CD14-positive monocyte (primary cell): ENCODE measurements at regions not wholly inside any gene's neighbourhood (a gene's known extent, or its start where the extent isn't known, plus 50 kb on each side); places are given as distances from the start of the nearest gene placed in this dataset.

ENCODE experiments used
- DNase-seq, 3 donors: peaks; one replicate each; pipeline ENCODE4 v3.0.0-alpha.2; 2011 to 2022
- H2AFZ ChIP-seq: 2 replicates; pipeline ENCODE4 v1.6.0; 2012; ENCODE audit warnings: mild to moderate bottlenecking, low read depth, low read length, inconsistent platforms; ENCODE audit not compliant: insufficient read depth, poor library complexity, severe bottlenecking
- H3K27ac ChIP-seq, 2 donors: 1 replicate in 1 of 2; 2 replicates in 1 of 2; pipeline ENCODE4 v1.5.1; 2012 to 2013; ENCODE audit warnings: low read length in 2 of 2, control low read depth in 1 of 2, inconsistent platforms in 1 of 2, low read depth in 1 of 2, mild to moderate bottlenecking in 1 of 2
- H3K27me3 ChIP-seq, 2 donors: one replicate each; pipeline versions ENCODE4 v1.6.0 to v1.6.1; 2011 to 2013; ENCODE audit warnings: low read length in 2 of 2; ENCODE audit not compliant: control insufficient read depth in 2 of 2, insufficient read depth in 2 of 2
- H3K36me3 ChIP-seq, 2 donors: replicated peaks in 1 of 2; 1 replicate in 1 of 2; 2 replicates in 1 of 2; pipeline versions ENCODE4 v1.5.1 to v1.6.1; 2012 to 2013; ENCODE audit warnings: low read length in 2 of 2, control low read depth in 1 of 2, inconsistent platforms in 1 of 2, mild to moderate bottlenecking in 1 of 2; ENCODE audit not compliant: insufficient read depth in 2 of 2, control insufficient read depth in 1 of 2
- H3K4me1 ChIP-seq, 2 donors: 1 replicate in 1 of 2; 2 replicates in 1 of 2; pipeline versions ENCODE4 v1.5.1 to v1.6.1; 2012 to 2013; ENCODE audit warnings: low read length in 2 of 2, control low read depth in 1 of 2, inconsistent platforms in 1 of 2, mild to moderate bottlenecking in 1 of 2, moderate library complexity in 1 of 2; ENCODE audit not compliant: insufficient read depth in 2 of 2, control insufficient read depth in 1 of 2
- H3K4me2 ChIP-seq: replicated peaks from 2 replicates; pipeline ENCODE3; 2012; ENCODE audit warnings: low read length, moderate library complexity, mild to moderate bottlenecking; ENCODE audit not compliant: poor library complexity, severe bottlenecking; ENCODE audit errors: extremely low read depth
- H3K4me3 ChIP-seq, 3 experiments: fragments of 200-600 bp in 1 of 3; sonication (generic) in 1 of 3; replicated peaks in 1 of 3; 1 replicate in 2 of 3; 2 replicates in 1 of 3; pipeline ENCODE4 v1.5.1; 2011 to 2013; ENCODE audit warnings: low read length in 3 of 3, mild to moderate bottlenecking in 3 of 3, control low read depth in 2 of 3, low read depth in 2 of 3, inconsistent platforms in 1 of 3, moderate library complexity in 1 of 3
- H3K79me2 ChIP-seq: 2 replicates; pipeline ENCODE4 v1.6.0; 2012; ENCODE audit warnings: mild to moderate bottlenecking, control low read depth, inconsistent platforms, low read length, moderate library complexity; ENCODE audit not compliant: insufficient read depth
- H3K9ac ChIP-seq: 2 replicates; pipeline ENCODE4 v1.6.0; 2017; ENCODE audit warnings: low read length, mild to moderate bottlenecking; ENCODE audit not compliant: insufficient read depth, poor library complexity, severe bottlenecking
- H3K9me3 ChIP-seq, 2 donors: replicated peaks in 1 of 2; 1 replicate in 1 of 2; 2 replicates in 1 of 2; pipeline versions ENCODE4 v1.5.1 to v1.6.1; 2012 to 2013; ENCODE audit warnings: low read length in 2 of 2, control low read depth in 1 of 2; ENCODE audit not compliant: control insufficient read depth in 1 of 2, insufficient read depth in 1 of 2
- H4K20me1 ChIP-seq: 2 replicates; pipeline ENCODE4 v1.6.0; 2012; ENCODE audit warnings: mild to moderate bottlenecking, low read length, control low read depth, moderate library complexity; ENCODE audit not compliant: insufficient read depth
- H3K27ac Mint-ChIP-seq, 7 donors: one replicate each; pipeline ENCODE4 v1.8.0; 2020; ENCODE audit warnings: mild to moderate bottlenecking in 7 of 7, mixed read lengths in 7 of 7, moderate library complexity in 6 of 7, inconsistent platforms in 2 of 7
- H3K27me3 Mint-ChIP-seq, 3 donors: one replicate each; pipeline ENCODE4 v1.8.0; 2021 to 2022; ENCODE audit warnings: low read depth in 3 of 3, mild to moderate bottlenecking in 3 of 3, mixed read lengths in 3 of 3, moderate library complexity in 3 of 3, inconsistent platforms in 1 of 3
- H3K36me3 Mint-ChIP-seq, 2 donors: one replicate each; pipeline ENCODE4 v1.8.0; 2020; ENCODE audit warnings: mixed read lengths in 2 of 2, inconsistent platforms in 1 of 2, mild to moderate bottlenecking in 1 of 2
- H3K4me1 Mint-ChIP-seq: one replicate; pipeline ENCODE4 v1.8.0; 2020; ENCODE audit warnings: mild to moderate bottlenecking, mixed read lengths
- H3K4me3 Mint-ChIP-seq, 2 donors: one replicate each; pipeline ENCODE4 v1.8.0; 2020; ENCODE audit warnings: mild to moderate bottlenecking in 2 of 2, mixed read lengths in 2 of 2, moderate library complexity in 1 of 2
- H3K9me3 Mint-ChIP-seq, 7 donors: one replicate each; pipeline ENCODE4 v1.8.0; 2020 to 2022; ENCODE audit warnings: mixed read lengths in 7 of 7, mild to moderate bottlenecking in 6 of 7, moderate library complexity in 6 of 7, inconsistent platforms in 2 of 7
- CTCF ChIP-seq: fragments of 200-600 bp; IDR thresholded peaks from one replicate; pipeline ENCODE4 v1.8.0; 2022; ENCODE audit warnings: antibody characterized with exemption, mild to moderate bottlenecking
- WGBS: methylation state at CpG from one replicate; pipeline ENCODE4 v1.1.5; 2013; ENCODE audit warnings: missing lambda C conversion rate; ENCODE audit not compliant: insufficient coverage; 5-methylcytosine and 5-hydroxymethylcytosine counted together
- intact Hi-C, 2 donors: fragments of 100-400 bp; cut with micrococcal nuclease; formaldehyde crosslinking; loops; one replicate each; pipeline versions ENCODE4 v1.15.0 to v1.15.1; 2023

- H3K27me3 Mint-ChIP-seq, result no peaks in the 10 kb centered on the region
- no peaks in the 10 kb centered on the region for H3K4me1 Mint-ChIP-seq
- H3K27ac ChIP-seq, result no peak overlapping the region
- TF ChIP-seq CTCF, result no peak
- H3K9ac ChIP-seq, result no peak overlapping the region
- H3K4me1 ChIP-seq, result no peaks in the 10 kb centered on the region
- no peak overlapping the region for H3K4me2 ChIP-seq
- 100% methylated on average over 1 of the region's 2 CpGs for WGBS
- H2AFZ ChIP-seq, result no peak overlapping the region
- intact Hi-C loops, result no loop called here
- no peaks in the 10 kb centered on the region for H3K9me3 ChIP-seq
- H4K20me1 ChIP-seq, result no peaks in the 10 kb centered on the region
- DNase-seq, result no peak
- H3K27ac Mint-ChIP-seq, result no peak overlapping the region
- no peaks in the 10 kb centered on the region for H3K36me3 Mint-ChIP-seq
- H3K27me3 ChIP-seq, result no peaks in the 10 kb centered on the region
- H3K79me2 ChIP-seq, result no peaks in the 10 kb centered on the region
- H3K4me3 Mint-ChIP-seq, result no peak overlapping the region
- H3K36me3 ChIP-seq, result no peaks in the 10 kb centered on the region
- H3K4me3 ChIP-seq, result no peak overlapping the region
- H3K9me3 Mint-ChIP-seq, result peaks cover 0 to 8% (median 2%) of the 10 kb centered on the region in 7 donors
These were observed 646.2 kb upstream of the ATXN8OS start for GRCh38 chr13:69461397-69461796.

GRCh38 chr13:69459346-69459745 is 648.3 kb upstream of the ATXN8OS start:
- Histone ChIP-seq H3K36me3 (no peaks in the 10 kb centered on the region), H3K4me1 (no peaks in the 10 kb centered on the region), H2AFZ (no peak overlapping the region), H3K27me3 (no peaks in the 10 kb centered on the region), H3K4me3 (no peak overlapping the region), H4K20me1 (no peaks in the 10 kb centered on the region), H3K9me3 (no peaks in the 10 kb centered on the region), H3K27ac (no peak overlapping the region), H3K9ac (no peak overlapping the region), H3K79me2 (no peaks in the 10 kb centered on the region), H3K4me2 (no peak overlapping the region)
- TF ChIP-seq CTCF, result no peak
- H3K36me3 Mint-ChIP-seq, result no peaks in the 10 kb centered on the region
- no peak overlapping the region for H3K27ac Mint-ChIP-seq
- no peaks in the 10 kb centered on the region for H3K4me1 Mint-ChIP-seq
- no peak for DNase-seq
- WGBS, result no CpG with 5 or more reads among the region's 4 CpGs
- intact Hi-C loops, result no loop called here
- peaks cover 0 to 8% (median 2%) of the 10 kb centered on the region in 7 donors for H3K9me3 Mint-ChIP-seq
- H3K4me3 Mint-ChIP-seq, result no peak overlapping the region
- no peaks in the 10 kb centered on the region for H3K27me3 Mint-ChIP-seq
